GM23338 (cell line): ENCODE measurements at regions not wholly inside any gene's neighbourhood (a gene's known extent, or its start where the extent isn't known, plus 50 kb on each side); places are given as distances from the start of the nearest gene placed in this dataset.

Experiments
- ATAC-seq: fragments of 200-7000 bp; cut with Tn5 transposase; 3 replicates; pipeline ENCODE4 v1.9.1; 2020
- DNase-seq: peaks from one replicate; pipeline ENCODE4 v3.0.0-alpha.2; 2015; ENCODE audit warnings: low spot score
- H2AFZ ChIP-seq: fragments of 200-600 bp; sonication (generic); 2 replicates; pipeline ENCODE4 v1.8.0; 2016; ENCODE audit warnings: antibody characterized with exemption, mild to moderate bottlenecking, moderate library complexity
- H3F3A ChIP-seq: fragments of 200-600 bp; sonication (generic); replicated peaks from 2 replicates; pipeline ENCODE4 v1.8.0; 2017; ENCODE audit warnings: antibody characterized with exemption, mixed run types, low read depth
- H3K27ac ChIP-seq: fragments of 200-600 bp; sonication (generic); 2 replicates; pipeline ENCODE4 v1.6.1; 2016; ENCODE audit warnings: low read depth
- H3K27me3 ChIP-seq: fragments of 200-600 bp; sonication (generic); 2 replicates; pipeline ENCODE4 v1.8.0; 2016; ENCODE audit warnings: mild to moderate bottlenecking, mixed run types, moderate library complexity; ENCODE audit not compliant: insufficient read depth
- H3K36me3 ChIP-seq: fragments of 200-600 bp; sonication (generic); 2 replicates; pipeline ENCODE4 v1.8.0; 2016; ENCODE audit warnings: mild to moderate bottlenecking; ENCODE audit not compliant: insufficient read depth
- H3K4me1 ChIP-seq: fragments of 200-600 bp; sonication (generic); 2 replicates; pipeline ENCODE4 v1.8.0; 2016; ENCODE audit warnings: mild to moderate bottlenecking, moderate library complexity; ENCODE audit not compliant: insufficient read depth
- H3K4me2 ChIP-seq: fragments of 200-600 bp; sonication (generic); 2 replicates; pipeline ENCODE4 v1.7.1; 2017; ENCODE audit warnings: mixed run types
- H3K4me3 ChIP-seq: fragments of 200-600 bp; sonication (generic); 2 replicates; pipeline ENCODE4 v1.6.1; 2016; ENCODE audit warnings: mixed run types
- H3K79me2 ChIP-seq: fragments of 200-600 bp; sonication (generic); replicated peaks from 2 replicates; pipeline ENCODE4 v1.8.0; 2017; ENCODE audit warnings: mild to moderate bottlenecking; ENCODE audit not compliant: insufficient read depth
- H3K9me2 ChIP-seq: fragments of 200-600 bp; sonication (generic); 2 replicates; pipeline ENCODE4 v1.8.0; 2017; ENCODE audit not compliant: insufficient read depth
- H4K20me1 ChIP-seq: fragments of 200-600 bp; sonication (generic); replicated peaks from 2 replicates; pipeline ENCODE4 v1.8.0; 2017; ENCODE audit warnings: mild to moderate bottlenecking; ENCODE audit not compliant: insufficient read depth
- H3K27ac Mint-ChIP-seq: 2 replicates; pipeline ENCODE4 v1.8.0; 2020; ENCODE audit warnings: inconsistent platforms, mild to moderate bottlenecking, moderate library complexity, mixed read lengths
- H3K27me3 Mint-ChIP-seq: 3 replicates; pipeline ENCODE4 v1.8.0; 2022; ENCODE audit warnings: low read depth, mild to moderate bottlenecking, moderate library complexity, mixed read lengths, inconsistent platforms; ENCODE audit not compliant: insufficient read depth, poor library complexity
- H3K36me3 Mint-ChIP-seq: 3 replicates; pipeline ENCODE4 v1.8.0; 2021; ENCODE audit warnings: low read depth, mild to moderate bottlenecking, inconsistent platforms, moderate library complexity, mixed read lengths
- H3K4me1 Mint-ChIP-seq: 3 replicates; pipeline ENCODE4 v1.8.0; 2020; ENCODE audit warnings: mild to moderate bottlenecking, inconsistent platforms, mixed read lengths
- H3K4me3 Mint-ChIP-seq: 3 replicates; pipeline ENCODE4 v1.8.0; 2021; ENCODE audit warnings: moderate library complexity, mild to moderate bottlenecking, inconsistent platforms, mixed read lengths
- H3K9me3 Mint-ChIP-seq: 3 replicates; pipeline ENCODE4 v1.8.0; 2020; ENCODE audit warnings: moderate library complexity, mild to moderate bottlenecking, inconsistent platforms, mixed read lengths
- JUNB ChIP-seq: IDR thresholded peaks from one replicate; pipeline ENCODE4 v1.6.1; 2016; ENCODE audit warnings: antibody characterized with exemption; ENCODE audit not compliant: unreplicated experiment
- POLR2AphosphoS5 ChIP-seq: IDR thresholded peaks from 2 replicates; pipeline ENCODE4 v1.6.1; 2016; ENCODE audit warnings: antibody characterized with exemption, low read depth
- ZNF114 ChIP-seq: fragments of 250-450 bp; sonication (Bioruptor Pico); IDR thresholded peaks from 2 replicates; pipeline ENCODE4 v1.5.0; 2020; ENCODE audit warnings: mild to moderate bottlenecking, moderate library complexity
- ZNF331 ChIP-seq: fragments of 250-450 bp; sonication (Bioruptor Pico); IDR thresholded peaks from 2 replicates; pipeline ENCODE4 v1.5.0; 2020; ENCODE audit warnings: low read depth, mild to moderate bottlenecking, moderate library complexity
- TF ChIP-seq, protein P1 (sequence below): IDR thresholded peaks from 2 replicates; pipeline ENCODE4 v1.6.1; 2016; ENCODE audit warnings: antibody characterized with exemption
- TF ChIP-seq, protein P2 (sequence below): fragments of 250-450 bp; sonication (Bioruptor Pico); IDR thresholded peaks from 2 replicates; pipeline ENCODE4 v1.5.0; 2020; ENCODE audit warnings: mild to moderate bottlenecking, moderate library complexity
- TF ChIP-seq, protein P3 (sequence below): IDR thresholded peaks from one replicate; pipeline ENCODE4 v1.6.1; 2018; ENCODE audit warnings: antibody characterized with exemption; ENCODE audit not compliant: unreplicated experiment
- TF ChIP-seq, protein P4 (sequence below), 2 experiments: fragments of 200-600 bp in 1 of 2; sonication (generic) in 1 of 2; conservative IDR thresholded peaks; 2 replicates each; pipeline versions ENCODE4 v1.5.1 to v1.6.1; 2016 to 2017; ENCODE audit warnings: antibody characterized with exemption in 2 of 2, low read depth in 2 of 2, mild to moderate bottlenecking in 2 of 2, moderate library complexity in 1 of 2

DNA sequence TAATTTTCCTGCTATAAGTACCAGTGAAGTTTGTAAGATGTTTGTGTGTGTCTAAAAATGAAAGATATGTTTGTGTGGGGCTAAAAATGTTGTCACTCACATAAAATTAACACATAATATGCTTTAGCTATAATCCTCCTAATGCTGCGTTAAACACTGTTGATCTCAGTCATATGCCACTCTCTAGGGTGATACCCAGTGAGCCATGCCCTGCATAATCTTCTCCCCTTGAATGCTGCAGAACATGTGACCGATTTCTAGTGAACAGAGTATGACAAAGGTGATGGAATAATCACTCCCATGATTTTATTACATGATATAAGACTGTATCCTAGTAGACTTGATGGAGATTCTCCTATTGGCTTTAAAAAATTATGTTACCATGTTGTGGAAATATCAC, 119.1 kb upstream of the EPHA5 start:
- no peaks in the 10 kb centered on the region for H4K20me1 ChIP-seq
- H2AFZ ChIP-seq = no peak overlapping the region
- no peaks in the 10 kb centered on the region for H3K79me2 ChIP-seq
- H3K27ac ChIP-seq = no peak overlapping the region
- no peak overlapping the region for H3K27ac Mint-ChIP-seq
- no peak overlapping the region for H3K4me2 ChIP-seq
- H3K36me3 ChIP-seq = no peaks in the 10 kb centered on the region
- H3K4me1 ChIP-seq = peaks cover 6% of the 10 kb centered on the region; the same call in 1 of the 2 replicates
- TF ChIP-seq, protein P1, sequence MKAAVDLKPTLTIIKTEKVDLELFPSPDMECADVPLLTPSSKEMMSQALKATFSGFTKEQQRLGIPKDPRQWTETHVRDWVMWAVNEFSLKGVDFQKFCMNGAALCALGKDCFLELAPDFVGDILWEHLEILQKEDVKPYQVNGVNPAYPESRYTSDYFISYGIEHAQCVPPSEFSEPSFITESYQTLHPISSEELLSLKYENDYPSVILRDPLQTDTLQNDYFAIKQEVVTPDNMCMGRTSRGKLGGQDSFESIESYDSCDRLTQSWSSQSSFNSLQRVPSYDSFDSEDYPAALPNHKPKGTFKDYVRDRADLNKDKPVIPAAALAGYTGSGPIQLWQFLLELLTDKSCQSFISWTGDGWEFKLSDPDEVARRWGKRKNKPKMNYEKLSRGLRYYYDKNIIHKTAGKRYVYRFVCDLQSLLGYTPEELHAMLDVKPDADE = no peak
- no peak overlapping the region for H3K4me3 Mint-ChIP-seq
- H3K27me3 ChIP-seq = no peaks in the 10 kb centered on the region
- no peaks in the 10 kb centered on the region; the same call in 1 of the 2 replicates for H3K9me2 ChIP-seq
- no peaks in the 10 kb centered on the region for H3F3A ChIP-seq
- no peaks in the 10 kb centered on the region for H3K27me3 Mint-ChIP-seq
- DNase-seq (no peak), ATAC-seq (no peak)
- no peaks in the 10 kb centered on the region for H3K36me3 Mint-ChIP-seq
- no peak overlapping the region for H3K4me3 ChIP-seq
- peaks cover 12% of the 10 kb centered on the region for H3K4me1 Mint-ChIP-seq
- no peaks in the 10 kb centered on the region for H3K9me3 Mint-ChIP-seq

DNA sequence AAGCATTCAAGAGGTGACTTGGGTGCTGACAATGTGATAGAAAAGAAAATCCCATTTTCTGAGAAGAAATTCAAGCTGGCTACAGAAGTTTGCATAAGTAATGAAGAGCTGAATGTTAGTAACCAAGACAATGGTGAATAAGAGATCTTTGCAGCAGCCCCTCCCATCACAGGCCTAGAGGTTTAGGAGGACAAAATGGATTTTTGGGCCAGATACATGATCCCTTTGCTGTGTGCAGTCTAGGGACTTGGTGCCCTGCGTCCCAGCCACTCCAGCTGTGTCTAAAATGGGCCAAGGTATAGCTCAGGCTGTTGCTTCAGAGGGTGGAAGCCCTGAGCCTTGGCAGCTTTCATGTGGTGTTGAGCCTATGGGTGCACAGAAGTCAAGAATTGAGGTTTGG, 107.0 kb upstream of the EPHA5 start:
- Mint-ChIP-seq H3K4me1 (no peaks in the 10 kb centered on the region), H3K4me3 (no peak overlapping the region), H3K27me3 (peaks cover 7% of the 10 kb centered on the region), H3K27ac (no peak overlapping the region), H3K36me3 (peaks cover 43% of the 10 kb centered on the region), H3K9me3 (peaks cover 38% of the 10 kb centered on the region)
- ATAC-seq (no peak), DNase-seq (no peak)
- no peaks in the 10 kb centered on the region for H3K9me2 ChIP-seq
- H3K36me3 ChIP-seq = no peaks in the 10 kb centered on the region
- H2AFZ ChIP-seq = no peak overlapping the region
- no peaks in the 10 kb centered on the region for H4K20me1 ChIP-seq
- H3K4me1 ChIP-seq = no peaks in the 10 kb centered on the region
- no peak overlapping the region for H3K4me2 ChIP-seq
- H3K27me3 ChIP-seq = no peaks in the 10 kb centered on the region
- no peak overlapping the region for H3K27ac ChIP-seq
- H3K4me3 ChIP-seq = no peak overlapping the region
- H3K79me2 ChIP-seq = no peaks in the 10 kb centered on the region
- H3F3A ChIP-seq = no peaks in the 10 kb centered on the region
- TF ChIP-seq, protein P2, sequence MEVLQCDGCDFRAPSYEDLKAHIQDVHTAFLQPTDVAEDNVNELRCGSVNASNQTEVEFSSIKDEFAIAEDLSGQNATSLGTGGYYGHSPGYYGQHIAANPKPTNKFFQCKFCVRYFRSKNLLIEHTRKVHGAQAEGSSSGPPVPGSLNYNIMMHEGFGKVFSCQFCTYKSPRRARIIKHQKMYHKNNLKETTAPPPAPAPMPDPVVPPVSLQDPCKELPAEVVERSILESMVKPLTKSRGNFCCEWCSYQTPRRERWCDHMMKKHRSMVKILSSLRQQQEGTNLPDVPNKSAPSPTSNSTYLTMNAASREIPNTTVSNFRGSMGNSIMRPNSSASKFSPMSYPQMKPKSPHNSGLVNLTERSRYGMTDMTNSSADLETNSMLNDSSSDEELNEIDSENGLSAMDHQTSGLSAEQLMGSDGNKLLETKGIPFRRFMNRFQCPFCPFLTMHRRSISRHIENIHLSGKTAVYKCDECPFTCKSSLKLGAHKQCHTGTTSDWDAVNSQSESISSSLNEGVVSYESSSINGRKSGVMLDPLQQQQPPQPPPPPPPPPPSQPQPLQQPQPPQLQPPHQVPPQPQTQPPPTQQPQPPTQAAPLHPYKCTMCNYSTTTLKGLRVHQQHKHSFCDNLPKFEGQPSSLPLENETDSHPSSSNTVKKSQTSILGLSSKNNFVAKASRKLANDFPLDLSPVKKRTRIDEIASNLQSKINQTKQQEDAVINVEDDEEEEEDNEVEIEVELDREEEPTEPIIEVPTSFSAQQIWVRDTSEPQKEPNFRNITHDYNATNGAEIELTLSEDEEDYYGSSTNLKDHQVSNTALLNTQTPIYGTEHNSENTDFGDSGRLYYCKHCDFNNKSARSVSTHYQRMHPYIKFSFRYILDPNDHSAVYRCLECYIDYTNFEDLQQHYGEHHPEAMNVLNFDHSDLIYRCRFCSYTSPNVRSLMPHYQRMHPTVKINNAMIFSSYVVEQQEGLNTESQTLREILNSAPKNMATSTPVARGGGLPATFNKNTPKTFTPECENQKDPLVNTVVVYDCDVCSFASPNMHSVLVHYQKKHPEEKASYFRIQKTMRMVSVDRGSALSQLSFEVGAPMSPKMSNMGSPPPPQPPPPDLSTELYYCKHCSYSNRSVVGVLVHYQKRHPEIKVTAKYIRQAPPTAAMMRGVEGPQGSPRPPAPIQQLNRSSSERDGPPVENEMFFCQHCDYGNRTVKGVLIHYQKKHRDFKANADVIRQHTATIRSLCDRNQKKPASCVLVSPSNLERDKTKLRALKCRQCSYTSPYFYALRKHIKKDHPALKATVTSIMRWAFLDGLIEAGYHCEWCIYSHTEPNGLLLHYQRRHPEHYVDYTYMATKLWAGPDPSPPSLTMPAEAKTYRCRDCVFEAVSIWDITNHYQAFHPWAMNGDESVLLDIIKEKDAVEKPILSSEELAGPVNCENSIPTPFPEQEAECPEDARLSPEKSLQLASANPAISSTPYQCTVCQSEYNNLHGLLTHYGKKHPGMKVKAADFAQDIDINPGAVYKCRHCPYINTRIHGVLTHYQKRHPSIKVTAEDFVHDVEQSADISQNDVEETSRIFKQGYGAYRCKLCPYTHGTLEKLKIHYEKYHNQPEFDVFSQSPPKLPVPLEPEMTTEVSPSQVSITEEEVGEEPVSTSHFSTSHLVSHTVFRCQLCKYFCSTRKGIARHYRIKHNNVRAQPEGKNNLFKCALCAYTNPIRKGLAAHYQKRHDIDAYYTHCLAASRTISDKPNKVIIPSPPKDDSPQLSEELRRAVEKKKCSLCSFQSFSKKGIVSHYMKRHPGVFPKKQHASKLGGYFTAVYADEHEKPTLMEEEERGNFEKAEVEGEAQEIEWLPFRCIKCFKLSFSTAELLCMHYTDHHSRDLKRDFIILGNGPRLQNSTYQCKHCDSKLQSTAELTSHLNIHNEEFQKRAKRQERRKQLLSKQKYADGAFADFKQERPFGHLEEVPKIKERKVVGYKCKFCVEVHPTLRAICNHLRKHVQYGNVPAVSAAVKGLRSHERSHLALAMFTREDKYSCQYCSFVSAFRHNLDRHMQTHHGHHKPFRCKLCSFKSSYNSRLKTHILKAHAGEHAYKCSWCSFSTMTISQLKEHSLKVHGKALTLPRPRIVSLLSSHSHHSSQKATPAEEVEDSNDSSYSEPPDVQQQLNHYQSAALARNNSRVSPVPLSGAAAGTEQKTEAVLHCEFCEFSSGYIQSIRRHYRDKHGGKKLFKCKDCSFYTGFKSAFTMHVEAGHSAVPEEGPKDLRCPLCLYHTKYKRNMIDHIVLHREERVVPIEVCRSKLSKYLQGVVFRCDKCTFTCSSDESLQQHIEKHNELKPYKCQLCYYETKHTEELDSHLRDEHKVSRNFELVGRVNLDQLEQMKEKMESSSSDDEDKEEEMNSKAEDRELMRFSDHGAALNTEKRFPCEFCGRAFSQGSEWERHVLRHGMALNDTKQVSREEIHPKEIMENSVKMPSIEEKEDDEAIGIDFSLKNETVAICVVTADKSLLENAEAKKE = no peak
- TF ChIP-seq ZNF114 (CRISPR knock-in tag) (no peak), JUNB (no peak), POLR2AphosphoS5 (no peak), ZNF331 (no peak)
- TF ChIP-seq, protein P1 = no peak
- TF ChIP-seq, protein P3, sequence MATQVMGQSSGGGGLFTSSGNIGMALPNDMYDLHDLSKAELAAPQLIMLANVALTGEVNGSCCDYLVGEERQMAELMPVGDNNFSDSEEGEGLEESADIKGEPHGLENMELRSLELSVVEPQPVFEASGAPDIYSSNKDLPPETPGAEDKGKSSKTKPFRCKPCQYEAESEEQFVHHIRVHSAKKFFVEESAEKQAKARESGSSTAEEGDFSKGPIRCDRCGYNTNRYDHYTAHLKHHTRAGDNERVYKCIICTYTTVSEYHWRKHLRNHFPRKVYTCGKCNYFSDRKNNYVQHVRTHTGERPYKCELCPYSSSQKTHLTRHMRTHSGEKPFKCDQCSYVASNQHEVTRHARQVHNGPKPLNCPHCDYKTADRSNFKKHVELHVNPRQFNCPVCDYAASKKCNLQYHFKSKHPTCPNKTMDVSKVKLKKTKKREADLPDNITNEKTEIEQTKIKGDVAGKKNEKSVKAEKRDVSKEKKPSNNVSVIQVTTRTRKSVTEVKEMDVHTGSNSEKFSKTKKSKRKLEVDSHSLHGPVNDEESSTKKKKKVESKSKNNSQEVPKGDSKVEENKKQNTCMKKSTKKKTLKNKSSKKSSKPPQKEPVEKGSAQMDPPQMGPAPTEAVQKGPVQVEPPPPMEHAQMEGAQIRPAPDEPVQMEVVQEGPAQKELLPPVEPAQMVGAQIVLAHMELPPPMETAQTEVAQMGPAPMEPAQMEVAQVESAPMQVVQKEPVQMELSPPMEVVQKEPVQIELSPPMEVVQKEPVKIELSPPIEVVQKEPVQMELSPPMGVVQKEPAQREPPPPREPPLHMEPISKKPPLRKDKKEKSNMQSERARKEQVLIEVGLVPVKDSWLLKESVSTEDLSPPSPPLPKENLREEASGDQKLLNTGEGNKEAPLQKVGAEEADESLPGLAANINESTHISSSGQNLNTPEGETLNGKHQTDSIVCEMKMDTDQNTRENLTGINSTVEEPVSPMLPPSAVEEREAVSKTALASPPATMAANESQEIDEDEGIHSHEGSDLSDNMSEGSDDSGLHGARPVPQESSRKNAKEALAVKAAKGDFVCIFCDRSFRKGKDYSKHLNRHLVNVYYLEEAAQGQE = no peak
- TF ChIP-seq, protein P4, sequence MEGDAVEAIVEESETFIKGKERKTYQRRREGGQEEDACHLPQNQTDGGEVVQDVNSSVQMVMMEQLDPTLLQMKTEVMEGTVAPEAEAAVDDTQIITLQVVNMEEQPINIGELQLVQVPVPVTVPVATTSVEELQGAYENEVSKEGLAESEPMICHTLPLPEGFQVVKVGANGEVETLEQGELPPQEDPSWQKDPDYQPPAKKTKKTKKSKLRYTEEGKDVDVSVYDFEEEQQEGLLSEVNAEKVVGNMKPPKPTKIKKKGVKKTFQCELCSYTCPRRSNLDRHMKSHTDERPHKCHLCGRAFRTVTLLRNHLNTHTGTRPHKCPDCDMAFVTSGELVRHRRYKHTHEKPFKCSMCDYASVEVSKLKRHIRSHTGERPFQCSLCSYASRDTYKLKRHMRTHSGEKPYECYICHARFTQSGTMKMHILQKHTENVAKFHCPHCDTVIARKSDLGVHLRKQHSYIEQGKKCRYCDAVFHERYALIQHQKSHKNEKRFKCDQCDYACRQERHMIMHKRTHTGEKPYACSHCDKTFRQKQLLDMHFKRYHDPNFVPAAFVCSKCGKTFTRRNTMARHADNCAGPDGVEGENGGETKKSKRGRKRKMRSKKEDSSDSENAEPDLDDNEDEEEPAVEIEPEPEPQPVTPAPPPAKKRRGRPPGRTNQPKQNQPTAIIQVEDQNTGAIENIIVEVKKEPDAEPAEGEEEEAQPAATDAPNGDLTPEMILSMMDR (conservative IDR thresholded peaks at IDR 0.05; ENCODE audit: low read depth in 2 of 2) = no peak
